ELF-1 (cell line): ENCODE measurements at regions not wholly inside any gene's neighbourhood (a gene's known extent, or its start where the extent isn't known, plus 50 kb on each side); places are given as distances from the start of the nearest gene placed in this dataset.
"Not testable (repeated sequence)": the region's sequence is repeated elsewhere in the genome, so short reads cannot be mapped to it uniquely, and the experiment has no call there.

Experiments
- DNase-seq: peaks from one replicate; pipeline ENCODE4 v3.0.0-alpha.2; 2016; ENCODE audit warnings: low read depth, low spot score

GRCh38 chrX:552496-552895, 78.1 kb upstream of the SHOX start:
- no peak for DNase-seq

GRCh38 chrX:554271-554670, 76.3 kb upstream of the SHOX start:
- no peak for DNase-seq

DNA sequence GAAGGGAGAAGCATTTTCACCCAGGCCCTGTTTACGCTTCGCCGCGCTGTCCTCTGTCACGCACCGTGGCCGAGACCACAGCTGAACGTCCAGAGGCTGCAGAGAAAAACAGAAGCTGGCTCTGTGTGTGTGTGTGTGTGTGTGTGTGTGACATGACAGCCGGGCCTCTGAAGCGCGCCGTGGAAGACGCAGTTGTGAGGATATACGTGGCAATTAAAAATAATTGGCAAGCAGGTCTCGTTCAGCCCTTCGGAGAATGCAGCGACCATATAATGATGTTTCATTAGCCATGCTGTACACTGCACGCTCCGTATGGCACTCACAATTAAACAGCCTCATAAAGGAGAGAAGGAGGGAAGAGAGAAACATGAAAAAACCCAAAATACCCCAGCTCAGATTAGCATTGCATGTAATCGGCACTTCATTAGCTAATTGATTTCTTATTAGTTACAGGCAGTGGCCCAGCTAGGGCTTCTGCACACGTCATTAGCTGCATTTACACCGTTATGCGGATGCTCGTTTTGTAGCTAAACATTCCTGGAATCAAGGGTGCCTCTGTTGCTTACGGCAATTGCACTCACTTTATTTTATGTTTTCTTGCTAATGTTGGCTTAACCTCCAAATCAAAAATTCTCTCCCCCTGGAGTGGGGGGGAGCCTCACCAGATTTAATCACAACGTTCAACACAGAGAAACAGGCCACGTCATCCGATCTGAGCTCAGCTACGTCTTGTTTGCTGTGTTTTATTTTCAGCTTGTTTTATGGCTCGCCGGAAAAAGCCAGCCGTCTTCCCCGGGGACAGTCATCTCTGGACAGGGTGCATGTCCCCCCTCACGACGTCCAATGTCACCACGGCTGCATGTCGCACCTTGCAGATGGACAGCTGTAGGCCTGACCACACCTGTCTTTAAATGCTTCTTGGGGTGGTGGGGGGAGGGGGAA, 74.6 kb upstream of the SHOX start:
- DNase-seq = no peak

DNA sequence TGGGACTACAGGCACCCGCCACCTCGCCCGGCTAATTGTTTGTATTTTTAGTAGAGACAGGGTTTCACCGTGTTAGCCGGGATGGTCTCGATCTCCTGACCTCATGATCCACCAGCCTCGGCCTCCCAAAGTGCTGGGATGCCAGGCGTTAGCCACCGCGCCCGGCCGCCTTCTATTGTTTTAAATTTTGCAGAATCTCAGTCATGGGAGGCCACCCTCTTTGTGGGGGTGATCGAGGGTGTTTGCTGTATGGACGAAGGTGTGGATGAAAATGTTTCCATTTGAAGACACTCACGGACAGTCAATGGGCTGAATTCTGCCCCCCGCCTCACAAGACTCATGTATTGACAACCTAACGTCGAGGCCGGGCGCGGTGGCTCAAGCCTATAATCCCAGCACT, 73.0 kb upstream of the SHOX start:
- DNase-seq = not testable (repeated sequence)

DNA sequence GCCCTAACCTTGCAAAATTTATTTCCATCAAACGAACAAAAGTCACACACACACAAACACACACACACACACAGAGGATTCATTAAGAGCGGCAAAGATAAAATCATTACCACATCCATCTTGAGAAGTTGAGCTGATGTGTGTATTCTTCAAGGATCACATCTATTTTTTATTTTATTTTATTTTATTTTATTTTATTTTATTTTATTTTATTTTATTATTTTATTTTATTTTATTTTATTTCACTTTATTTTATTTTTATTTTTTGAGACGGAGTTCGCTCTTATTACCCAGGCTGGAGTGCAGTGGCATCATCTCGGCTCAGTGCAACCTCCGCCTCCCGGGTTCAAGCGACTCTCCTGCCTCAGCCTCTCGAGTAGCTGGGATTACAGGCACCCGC, 71.3 kb upstream of the SHOX start:
- not testable (repeated sequence) for DNase-seq

DNA sequence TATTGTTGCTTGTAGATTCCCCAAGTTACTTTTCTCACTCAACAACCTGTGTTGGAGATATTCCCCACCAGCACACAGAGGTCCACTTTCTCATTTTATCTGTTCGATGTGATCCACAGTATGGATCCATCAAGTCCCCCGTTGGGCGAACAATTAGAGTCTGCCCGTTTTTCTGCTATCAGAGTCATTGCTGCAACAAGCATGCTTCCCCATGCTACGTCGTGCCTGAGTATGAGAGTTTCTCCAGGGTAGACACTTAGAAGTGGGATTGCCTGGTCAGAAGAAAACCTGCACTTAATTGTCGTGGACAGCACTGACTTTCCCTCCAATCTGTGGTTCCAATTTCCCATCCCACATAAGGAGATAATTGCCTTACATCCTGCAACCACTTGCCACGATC, 62.7 kb upstream of the SHOX start:
- no peak for DNase-seq

DNA sequence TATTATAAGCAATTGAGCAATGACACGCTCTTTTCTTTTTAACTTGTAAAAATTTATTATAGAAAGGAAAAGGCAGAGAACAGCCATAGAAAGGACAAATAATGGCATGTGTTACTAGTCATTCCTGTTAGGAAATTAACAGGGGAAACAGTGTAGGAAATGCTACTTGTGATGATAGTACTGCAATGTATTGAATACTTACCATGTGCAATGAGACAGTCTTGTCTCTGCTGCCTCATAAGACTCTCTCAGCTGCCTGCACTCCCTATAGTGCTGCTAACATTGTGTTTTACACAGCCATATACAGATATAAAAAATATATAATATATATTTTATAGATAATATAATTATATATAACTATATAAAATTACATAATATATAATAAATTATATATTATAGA, 62.3 kb upstream of the SHOX start:
- DNase-seq = no peak

- DNase-seq = no peak
Measured at GRCh38 chrX:572538-573124, 58.0 kb upstream of the SHOX start.

- no peak for DNase-seq
Measured at GRCh38 chrX:574251-574650, 56.3 kb upstream of the SHOX start.

- DNase-seq = no peak
Measured at GRCh38 chrX:574830-575229, 55.8 kb upstream of the SHOX start.

DNA sequence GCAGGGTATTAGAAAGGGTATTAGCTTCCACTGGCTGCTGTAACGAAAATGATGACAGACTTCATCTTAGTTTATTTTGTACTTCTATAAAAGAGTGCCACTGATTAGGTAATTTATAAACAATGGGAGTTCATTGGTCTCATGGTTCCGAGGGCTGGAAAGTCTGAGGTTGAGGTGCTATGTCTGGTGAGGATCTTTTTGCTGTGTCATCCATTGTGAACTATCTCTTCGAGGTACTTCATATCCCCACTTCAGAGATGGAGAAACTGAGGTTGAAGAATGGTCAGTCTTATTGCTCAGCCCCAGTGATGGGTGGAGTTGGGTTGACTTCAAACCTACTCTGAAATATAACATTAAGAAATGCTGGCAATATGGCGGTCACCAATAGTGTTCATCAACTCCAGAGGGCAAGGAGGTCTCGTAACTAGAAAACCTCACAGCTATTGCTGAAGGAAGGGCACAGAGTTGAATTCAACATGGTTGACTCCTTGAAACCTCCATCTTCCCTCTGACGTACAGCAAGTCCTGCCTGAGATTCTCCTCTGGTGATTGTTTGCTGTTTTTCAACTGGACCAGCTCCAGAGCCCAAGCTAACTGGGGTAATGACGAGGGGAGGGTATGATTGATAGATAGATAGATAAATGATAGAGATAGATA, 53.6 kb upstream of the SHOX start:
- DNase-seq = no peak

- no peak for DNase-seq
Measured at GRCh38 chrX:578531-578930, 52.1 kb upstream of the SHOX start.

- DNase-seq = no peak
Measured at GRCh38 chrX:580030-580429, 50.6 kb upstream of the SHOX start.
